DMS153 treated with DMSO at 0.1 percent for 48 hours (cell line): ENCODE measurements at regions not wholly inside any gene's neighbourhood (a gene's known extent, or its start where the extent isn't known, plus 50 kb on each side); places are given as distances from the start of the nearest gene placed in this dataset.
A peak's percentile ranks its signal among the peaks of the same experiment; 100 is the strongest.

ENCODE experiments used
- DNase-seq: peaks from one replicate; lab custom pipeline; 2025; ENCODE audit not compliant: unreplicated experiment; lab: John Stamatoyannopoulos, UW

GRCh38 chr10:43885842-43886241 lies 237.2 kb upstream of the ZNF32 start:
- DNase-seq = no peak

- no peak for DNase-seq
Observed at GRCh38 chr10:43885252-43885651, 236.6 kb upstream of the ZNF32 start.

GRCh38 chr10:43884501-43885105 lies 235.9 kb upstream of the ZNF32 start:
- no peak for DNase-seq

GRCh38 chr10:43882711-43883110 lies 234.0 kb upstream of the ZNF32 start:
- no peak for DNase-seq

DNA sequence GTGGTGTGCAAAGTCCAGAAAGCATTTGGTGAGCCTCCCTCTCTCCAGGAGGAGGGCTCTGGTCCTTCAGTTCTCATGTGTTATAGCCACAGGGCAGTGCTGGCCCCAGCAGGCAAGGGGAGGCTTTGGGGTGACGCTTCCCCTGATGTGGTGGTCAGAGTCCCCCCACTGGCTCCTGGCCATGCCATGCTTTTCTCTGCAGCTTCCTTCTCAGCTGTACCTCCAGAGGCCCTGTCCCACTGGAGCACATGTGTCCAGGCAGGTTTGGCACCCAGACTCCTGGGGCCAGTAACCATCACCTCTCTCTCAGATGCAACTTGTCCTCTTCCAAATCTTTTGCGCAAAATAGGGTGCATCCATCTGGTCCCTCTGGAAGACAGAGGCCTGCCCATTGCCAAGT lies 233.0 kb upstream of the ZNF32 start:
- no peak for DNase-seq

GRCh38 chr10:43880160-43880559 lies 231.5 kb upstream of the ZNF32 start:
- no peak for DNase-seq

DNA sequence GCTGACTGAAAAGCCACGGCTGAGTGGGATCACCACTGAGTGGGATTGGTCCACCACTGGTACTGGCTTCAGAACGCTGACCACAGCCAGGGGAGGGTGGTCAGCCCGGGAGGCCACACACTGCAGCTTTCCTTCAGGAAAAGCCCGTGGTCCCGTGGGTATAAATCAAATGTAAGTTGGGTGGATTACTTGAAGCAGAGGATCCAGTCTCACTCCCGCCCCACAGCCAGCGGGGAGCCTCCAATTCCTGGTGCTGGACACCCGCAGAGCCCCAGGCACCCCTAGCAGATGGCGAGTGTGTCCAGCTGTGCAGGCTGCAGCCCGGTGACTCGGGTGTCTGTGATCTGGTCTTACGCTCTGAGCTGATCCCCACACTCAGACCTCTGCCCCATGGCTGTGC lies 231.1 kb upstream of the ZNF32 start:
- no peak for DNase-seq

GRCh38 chr10:43879162-43879561 lies 230.5 kb upstream of the ZNF32 start:
- DNase-seq = no peak

- DNase-seq = peak; percentile 2
Observed at GRCh38 chr10:43878386-43878785, 229.7 kb upstream of the ZNF32 start.

DNA sequence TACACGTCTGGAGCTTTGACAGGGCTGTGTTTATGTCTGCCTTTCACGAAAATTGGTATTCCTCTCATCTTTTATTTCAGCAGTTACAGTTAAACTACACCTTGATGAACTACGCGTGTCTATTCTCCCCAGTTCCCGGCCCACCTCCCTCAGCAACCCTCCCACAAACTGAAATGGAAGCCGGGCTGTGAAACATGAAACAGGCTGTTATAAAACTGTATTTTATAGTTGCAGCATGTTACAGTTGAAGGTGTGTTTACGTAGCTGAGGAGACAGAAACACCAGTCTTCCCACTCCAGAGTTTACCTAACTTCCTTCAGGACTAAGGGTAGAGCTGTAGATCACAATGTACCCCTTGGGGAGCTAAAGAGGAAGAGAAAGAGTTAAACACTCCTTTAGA lies 228.3 kb upstream of the ZNF32 start:
- no peak for DNase-seq

DNA sequence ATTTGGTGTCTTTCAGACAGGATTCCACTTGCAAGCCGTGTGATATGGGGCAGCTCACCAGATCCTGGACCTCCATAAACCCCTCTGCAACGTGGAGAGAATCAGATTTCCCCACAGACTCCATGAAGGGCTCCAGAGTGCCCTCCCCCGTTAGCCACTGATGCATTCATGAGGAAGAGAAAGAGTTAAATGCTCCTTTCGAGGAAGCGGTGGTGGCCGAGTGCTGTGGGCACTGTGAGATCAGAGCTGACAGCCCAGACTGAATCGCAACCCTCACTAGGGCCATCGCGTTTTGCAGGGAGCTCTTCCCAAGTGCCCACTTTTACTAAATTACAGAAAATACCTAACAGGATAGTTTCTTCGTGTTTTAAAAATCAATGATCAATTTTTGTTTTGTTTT lies 226.3 kb upstream of the ZNF32 start:
- no peak for DNase-seq

DNA sequence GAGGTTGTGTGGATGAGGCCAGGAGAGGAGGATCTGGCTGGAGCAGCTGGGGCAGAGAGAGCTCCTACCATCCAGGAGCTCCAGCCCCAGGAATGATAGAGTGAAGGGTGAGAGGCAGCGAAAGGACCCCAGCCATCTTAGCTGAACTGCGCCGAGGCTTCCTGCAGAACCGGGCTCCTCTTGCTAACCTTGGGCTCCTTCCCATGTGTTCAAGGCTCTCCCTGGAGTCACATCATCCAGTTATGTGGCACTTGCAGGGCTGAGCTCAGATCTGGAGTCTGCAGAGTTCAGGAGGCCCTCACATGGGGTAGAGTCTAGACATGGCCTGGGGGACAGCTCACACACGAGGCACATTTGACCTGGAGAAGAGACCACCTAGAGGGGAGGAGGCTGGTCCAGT lies 225.0 kb upstream of the ZNF32 start:
- no peak for DNase-seq

DNA sequence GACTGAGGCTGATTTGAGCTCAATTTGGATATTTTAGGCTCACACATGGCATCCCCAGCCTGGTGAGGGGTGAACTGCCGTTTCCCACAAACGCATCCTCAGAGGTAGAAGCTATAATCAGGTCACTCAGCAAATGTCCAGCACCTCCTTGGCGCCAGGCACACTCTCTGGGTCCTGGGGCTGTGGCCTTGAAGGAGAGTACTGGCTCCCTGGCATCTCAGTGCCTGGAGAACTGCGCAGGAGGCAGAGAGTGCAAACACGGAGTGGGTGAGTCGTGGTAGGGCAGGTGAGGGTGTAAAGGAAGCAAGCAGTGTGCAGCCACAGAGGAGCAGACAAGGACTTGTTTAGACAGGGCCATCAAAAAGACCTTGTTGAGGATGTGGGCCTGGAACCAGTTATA lies 224.0 kb upstream of the ZNF32 start:
- no peak for DNase-seq

- no peak for DNase-seq
Observed at GRCh38 chr10:43871545-43871944, 222.9 kb upstream of the ZNF32 start.

GRCh38 chr10:43870968-43871439 lies 222.3 kb upstream of the ZNF32 start:
- no peak for DNase-seq

DNA sequence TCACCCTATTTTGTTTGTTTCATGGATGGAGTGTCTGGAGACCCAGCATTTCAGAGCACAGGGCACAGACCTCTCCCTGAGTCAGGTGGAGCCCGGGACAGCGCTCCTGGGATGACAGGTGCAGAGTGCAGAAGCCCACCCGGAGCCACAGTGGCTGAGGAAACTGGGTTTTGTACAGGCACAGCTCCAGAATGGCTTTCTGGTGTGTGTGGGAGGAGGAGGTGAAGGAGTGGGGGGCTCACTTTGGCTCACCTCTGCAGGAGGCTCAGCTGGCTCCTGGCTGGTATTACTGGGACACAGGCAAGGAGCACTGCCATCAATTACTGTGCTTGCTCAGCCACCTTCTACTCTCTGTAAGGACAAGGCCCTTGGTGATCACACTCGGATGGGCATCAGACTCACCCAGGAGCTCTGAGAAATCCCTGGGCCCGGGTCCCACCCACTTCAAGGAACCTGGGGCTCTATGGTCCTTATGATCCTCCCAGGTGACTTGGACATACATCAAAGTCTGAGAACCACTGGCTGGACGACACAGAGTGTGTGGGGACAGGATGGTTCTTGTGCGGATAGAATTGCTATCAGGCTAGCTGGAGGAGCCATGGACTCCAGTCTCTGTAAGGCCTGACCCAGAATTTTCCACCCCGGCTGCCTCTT lies 221.1 kb upstream of the ZNF32 start:
- no peak for DNase-seq

DNA sequence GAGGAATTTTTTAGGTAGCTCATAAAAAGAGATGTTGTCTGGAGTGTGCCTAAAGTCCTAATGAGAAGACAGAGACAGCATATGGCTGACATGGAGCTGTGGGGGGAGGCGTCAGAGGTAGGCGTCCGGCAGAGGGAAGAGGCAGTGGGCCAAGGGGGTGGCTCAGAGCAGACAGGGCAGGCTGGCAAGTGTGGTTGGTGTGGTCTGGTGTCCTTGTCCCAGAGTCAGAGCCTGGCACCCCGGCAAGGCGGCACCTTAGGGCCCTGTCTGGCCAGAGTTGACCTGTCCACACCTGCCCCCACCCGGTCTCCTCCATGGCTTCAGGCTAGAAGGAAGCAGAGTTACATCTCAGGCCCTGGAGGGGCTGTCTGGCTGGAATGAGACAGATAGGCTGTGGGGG lies 220.3 kb upstream of the ZNF32 start:
- DNase-seq = no peak

DNA sequence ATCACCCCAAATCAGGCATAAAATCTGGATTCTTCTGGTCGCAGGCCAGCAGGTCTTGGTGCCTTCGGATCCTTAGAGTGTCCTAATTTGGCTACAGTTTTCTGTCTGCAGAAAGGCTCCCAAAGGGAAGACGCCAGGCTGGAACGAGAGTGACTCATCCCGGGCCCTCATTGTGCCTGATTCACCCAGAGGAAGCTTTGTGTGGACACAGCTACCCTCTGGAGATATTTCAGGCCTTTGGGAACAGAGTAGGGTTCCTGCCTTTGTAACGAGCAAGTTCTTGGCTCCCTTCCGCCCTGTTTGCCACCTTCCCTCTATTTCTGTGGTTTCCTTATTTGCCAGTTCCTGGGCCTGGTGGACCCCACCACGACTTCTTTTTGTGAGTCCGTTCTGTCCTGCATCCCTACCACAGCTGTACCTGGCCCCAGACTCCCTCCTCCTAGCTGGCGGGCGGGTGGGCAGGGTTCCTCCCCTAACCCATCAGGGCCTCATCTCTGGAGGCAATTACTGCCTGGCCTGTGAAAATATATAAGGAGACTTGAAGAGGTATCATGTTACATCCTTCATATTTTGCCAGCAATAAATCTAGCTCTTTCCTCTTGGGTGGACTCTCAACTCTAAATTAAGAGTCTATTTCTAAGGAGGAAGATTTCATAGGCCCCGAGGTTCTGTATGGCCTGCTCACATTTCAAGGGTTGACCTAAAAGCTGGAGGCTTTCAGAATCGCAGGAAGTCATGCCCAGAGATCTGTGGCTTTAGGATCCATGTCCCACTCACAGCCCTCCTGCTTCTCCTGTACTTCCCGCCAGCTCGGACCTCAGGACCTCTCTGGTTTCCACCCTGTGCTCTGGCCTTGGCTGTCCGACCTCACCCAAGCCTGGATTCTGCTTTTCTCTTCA lies 219.2 kb upstream of the ZNF32 start:
- no peak for DNase-seq

DNA sequence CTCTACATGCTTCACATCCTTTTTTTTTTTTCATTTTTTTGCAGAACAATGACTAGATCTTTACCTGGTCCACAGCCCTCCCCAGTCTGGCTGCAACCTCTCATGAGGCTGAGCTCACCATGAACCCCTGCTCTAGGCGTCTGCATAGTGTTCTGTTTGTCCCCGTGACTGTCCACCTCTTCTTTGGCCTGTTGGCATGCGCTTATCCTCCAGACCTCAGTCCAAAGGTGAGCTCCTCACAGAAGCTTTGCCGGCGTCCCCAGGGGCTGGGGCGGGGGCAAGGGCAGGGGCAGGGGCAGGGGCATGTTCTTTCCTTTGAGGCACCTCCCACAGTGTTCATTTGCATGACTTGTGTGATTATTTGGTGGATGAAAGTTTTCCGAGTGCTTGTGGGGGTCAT lies 218.4 kb upstream of the ZNF32 start:
- no peak for DNase-seq

GRCh38 chr10:43866712-43867111 lies 218.0 kb upstream of the ZNF32 start:
- no peak for DNase-seq

DNA sequence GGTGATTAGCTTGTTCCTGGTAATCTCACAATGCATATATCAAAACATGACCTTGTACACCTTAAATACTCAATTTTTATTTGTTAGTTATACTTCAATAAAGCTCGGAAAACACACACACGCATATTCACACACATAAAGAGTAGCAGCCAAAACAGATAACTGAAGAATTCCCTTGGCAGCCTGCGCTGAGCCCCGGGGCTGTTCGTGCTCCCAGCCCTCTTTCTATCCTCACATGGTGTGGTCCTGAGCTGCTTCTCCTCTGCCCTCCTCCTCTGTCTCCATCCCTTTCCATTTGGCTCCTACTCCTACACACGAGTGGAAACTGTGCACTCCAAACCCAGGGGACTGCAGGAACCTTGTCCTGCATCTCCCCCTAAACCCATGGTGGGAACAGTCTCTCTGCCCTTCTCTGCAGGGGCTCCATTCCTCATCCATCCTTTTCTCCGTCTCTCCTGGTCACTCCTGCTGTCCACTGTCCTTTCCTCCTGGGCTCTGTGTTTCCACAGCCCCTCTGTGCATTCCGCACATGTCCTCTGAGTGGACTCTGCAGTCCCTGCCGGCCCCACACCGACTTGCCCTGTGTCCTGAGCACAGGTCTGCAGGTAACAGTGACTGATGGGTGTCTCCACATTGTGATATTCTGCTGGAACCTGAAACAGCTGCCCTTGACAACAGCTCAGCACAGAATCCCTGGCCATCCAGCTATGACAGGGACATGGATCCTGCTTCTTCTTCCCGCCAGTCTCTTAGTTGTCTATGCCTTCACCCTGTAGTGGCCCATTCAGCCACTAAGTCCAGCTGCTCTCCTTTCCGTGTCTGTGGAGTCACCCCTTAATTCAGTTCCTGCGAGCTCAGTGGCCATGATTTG lies 216.8 kb upstream of the ZNF32 start:
- no peak for DNase-seq
